Activated CD4-positive, CD25-positive, alpha-beta regulatory T cell treated with anti-CD3 and anti-CD28 coated beads, Interleukin-2, amount 50 U/mL, for 72 hours (primary cell): ENCODE measurements at regions not wholly inside any gene's neighbourhood (a gene's known extent, or its start where the extent isn't known, plus 50 kb on each side); places are given as distances from the start of the nearest gene placed in this dataset.
A peak's percentile ranks its signal among the peaks of the same experiment; 100 is the strongest.
"Not testable (repeated sequence)": the region's sequence is repeated elsewhere in the genome, so short reads cannot be mapped to it uniquely, and the experiment has no call there.

ENCODE experiments used
- DNase-seq: peaks from one replicate; pipeline ENCODE4 v3.0.0; 2021

DNA sequence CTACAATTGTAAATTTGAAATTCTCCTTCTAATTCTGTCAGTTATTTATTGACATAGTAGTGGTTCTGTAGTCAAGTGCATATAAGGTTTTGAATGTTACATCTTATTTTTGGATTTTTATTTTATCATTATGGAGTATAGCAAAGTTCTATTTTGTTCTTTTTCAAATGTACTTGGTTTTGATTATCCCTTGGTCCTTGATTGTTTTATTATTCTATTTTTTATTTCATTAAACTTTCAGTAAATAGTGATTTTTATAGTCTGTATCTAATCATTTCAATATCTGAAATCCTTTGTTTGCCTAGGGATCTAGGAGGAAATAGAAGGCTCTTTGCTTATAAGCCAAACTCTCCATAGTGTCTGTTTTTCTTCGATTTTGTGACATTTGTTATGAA, 87.8 kb downstream of the HFE start:
- DNase-seq, result no peak

DNA sequence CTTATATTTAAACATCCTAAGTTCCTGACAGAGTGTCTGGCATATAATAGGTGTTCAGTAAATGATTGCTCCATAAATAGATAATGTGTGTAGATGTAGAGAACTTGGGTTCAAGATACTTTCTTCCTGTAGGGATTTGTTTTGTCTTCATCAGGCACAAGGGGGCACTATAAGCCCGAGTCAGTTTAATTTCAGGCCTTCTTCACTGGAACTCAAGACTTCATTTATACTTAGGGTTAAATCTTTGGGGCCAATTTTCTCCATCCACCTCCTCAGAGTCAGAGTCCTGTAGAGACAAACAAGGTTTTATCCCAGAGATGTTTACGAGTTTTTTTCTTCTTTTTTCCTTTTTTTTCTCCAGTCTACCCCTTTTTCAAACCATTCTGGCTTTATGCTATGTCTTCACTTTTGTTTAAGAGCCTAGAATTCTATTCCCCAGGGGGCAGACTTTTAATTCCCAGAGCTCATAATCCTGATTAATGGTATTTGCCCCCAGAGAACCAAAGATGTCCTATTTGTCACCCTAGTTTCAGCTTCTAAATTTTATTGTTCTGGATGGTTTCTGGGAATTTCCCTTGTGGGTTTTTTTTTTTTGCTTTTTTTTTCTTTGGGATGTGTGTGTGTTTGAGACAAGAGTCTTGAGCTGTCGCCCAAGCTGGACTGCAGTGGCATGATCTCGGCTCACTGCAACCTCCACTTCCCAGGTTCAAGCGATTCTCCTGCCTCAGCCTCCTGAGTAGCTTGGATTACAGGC, 88.4 kb downstream of the HFE start:
- DNase-seq, result no peak

DNA sequence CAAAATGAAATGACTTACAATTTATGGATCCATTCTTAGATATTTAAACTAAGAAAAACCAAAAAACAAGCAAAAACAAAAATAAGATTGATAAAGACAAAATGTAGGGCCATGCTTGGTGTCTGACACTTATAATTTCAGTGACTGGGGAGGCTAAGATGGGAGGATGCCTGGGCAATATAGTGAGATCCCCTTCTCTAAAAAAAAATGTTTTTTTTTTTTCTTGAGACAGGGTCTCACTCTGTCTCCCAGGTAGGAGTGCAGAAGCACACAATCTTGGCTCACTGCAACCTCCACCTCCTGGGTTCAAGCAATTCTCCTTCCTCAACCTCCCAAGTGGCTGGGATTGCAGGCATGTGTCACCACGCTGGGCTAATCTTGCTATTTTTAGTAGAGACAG, 92.4 kb downstream of the HFE start:
- no peak for DNase-seq

DNA sequence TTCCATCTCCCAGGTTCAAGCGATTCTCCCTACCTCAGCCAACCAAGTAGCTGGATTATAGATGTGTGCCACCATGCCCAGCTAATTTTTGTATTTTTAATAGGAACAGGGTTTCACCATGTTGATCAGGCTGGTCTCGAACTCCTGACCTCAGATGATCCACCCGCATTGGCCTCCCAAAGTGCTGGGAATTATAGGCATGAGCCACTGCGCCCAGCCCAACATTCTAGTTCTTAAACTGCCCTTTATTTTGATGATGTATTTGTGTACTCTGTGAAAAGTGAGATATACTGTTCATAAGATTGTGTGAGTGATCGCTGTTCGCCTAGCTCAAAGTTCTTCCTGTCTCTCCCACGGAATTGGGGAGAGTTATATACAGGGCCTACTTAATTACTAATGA, 93.1 kb downstream of the HFE start:
- DNase-seq, result no peak

DNA sequence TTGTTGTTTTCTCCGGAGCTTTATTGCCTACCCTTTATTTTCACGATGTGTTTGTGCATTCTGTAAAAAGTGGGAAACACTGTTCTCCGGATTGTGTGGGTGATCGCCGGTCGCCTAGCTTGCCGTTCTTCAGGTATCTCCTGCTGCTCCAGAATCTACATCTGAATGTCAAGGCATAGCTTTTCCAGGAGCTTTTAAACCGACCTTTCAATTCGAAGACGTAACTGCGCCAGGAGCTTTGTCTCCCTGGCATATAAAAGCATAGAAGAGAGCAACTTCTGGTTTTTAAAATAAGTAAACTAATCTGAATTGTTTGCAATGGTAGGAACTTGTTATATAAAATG, 96.0 kb downstream of the HFE start:
- DNase-seq, result no peak

DNA sequence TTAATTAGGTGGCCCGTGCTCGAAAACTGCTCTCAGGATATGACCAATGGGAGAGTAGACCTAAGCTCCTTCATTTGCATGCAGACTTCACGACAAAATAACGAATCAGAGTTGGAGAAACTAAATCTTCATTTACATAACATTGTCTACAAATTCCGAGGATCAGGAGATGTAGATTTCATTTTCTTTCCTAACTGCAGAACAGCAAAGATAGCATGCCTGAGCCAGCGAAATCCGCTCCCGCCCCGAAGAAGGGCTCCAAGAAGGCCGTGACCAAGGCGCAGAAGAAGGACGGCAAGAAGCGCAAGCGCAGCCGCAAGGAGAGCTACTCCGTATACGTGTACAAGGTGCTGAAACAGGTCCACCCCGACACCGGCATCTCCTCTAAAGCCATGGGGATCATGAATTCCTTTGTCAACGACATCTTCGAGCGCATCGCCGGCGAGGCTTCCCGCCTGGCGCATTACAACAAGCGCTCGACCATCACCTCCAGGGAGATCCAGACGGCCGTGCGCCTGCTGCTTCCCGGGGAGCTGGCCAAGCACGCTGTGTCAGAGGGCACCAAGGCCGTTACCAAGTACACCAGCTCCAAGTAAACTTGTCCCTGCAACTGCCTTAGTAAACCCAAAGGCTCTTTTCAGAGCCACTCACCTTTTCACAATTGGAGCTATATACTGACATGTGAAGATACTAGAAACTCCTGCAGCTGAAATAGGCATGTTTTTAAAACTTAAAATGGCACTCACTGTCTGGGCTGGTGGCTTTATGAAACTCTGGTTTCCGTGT, 96.5 kb downstream of the HFE start:
- DNase-seq, result peak; percentile 69

DNA sequence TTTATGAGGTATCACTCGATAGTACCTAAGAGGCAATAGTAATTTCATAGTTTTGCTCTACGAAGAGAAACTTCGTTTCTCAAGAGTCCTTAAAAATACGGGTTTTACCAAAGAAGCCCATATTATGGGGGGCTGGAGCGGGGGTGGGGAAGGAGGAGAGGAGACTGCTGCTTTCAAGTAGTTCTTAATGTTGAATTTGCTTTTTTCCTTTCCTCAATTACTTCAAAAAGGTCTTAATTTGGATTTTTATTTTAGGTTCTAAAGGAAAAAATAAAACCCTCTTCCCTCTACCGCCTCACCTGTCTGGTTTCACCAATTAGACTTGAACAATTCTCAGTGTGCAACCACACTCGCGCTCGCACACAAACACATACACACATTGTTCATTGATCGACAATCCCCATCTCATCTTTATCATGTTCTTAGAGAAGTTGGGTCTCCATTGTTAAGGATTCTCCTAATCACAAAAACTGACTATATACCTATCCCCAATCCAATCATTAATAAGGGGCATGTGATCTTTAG, 97.2 kb downstream of the HFE start:
- DNase-seq, result no peak

DNA sequence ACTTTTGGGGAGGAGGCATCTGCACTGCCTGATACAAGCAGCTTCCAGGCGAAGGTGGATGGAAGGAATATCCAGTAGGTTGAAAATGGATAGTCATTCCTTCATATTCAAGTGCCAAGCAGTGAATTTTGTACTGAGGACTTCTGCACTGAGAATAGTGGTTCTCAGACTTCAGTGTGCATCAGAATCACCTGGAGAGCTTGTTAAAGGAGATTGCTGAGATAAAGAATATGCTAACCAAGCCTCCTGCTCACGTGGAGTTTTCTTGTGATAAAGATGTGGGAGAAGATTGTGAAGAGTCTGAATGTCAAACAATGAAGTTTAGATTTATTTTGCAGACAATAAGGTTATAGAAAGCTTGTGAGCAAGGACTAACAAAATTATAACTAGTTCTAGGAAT, 97.8 kb downstream of the HFE start:
- no peak for DNase-seq

DNA sequence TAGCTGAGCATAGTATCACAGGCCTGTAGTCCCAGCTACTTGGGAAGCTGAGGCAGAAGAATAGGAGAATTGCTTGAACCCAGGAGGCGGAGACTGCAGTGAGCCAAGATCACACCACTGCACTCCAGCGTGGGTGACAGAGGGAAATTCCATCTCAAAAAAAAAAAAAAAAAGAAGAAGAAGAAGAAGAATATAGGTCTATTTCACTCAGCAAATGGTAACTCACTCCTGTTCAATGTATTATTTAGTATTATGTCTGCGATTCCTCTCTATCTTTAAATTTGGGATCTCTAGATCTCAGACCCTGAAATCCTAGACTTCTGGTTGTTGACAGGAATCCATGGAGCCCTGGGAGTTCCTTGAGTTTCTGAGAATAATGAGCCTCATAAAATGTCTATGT, 98.6 kb downstream of the HFE start:
- DNase-seq, result no peak

DNA sequence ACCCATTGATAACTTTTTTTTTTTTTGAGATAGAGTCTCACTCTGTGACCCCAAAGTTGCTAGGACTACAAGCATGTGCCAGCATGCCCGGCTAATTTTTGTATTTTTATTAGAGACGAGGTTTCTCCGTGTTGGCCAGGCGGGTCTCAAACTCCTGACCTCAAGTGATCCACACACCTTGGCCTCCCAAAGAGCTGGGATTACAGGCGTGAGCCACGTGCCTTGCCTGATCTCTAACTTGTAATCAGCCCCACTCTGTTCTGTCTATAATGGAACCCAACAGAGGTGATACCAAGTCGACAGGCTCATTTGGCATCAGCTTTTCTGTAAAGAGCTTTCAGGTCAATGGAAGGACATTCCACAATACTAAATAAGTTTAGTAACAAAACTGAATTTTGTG, 99.4 kb downstream of the HFE start:
- DNase-seq, result no peak

DNA sequence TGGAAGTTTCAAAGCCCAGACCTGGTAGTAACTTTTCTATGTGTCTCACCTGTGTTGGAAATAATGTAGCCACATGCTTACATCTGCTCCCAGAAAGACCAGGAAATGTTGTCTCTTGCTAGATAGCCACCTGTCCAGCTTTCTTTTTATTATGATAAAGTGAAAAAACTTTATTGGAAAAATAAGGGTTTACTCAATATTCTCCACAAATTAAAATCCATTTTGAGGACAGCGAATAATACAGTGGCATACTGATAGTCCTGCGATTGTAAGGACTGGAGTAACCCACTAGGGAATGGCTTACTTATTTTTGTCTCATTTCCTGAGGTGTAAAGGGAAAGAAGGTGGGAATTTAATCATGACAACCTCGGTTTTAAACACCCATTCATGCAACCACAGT, 100.1 kb downstream of the HFE start:
- no peak for DNase-seq

DNA sequence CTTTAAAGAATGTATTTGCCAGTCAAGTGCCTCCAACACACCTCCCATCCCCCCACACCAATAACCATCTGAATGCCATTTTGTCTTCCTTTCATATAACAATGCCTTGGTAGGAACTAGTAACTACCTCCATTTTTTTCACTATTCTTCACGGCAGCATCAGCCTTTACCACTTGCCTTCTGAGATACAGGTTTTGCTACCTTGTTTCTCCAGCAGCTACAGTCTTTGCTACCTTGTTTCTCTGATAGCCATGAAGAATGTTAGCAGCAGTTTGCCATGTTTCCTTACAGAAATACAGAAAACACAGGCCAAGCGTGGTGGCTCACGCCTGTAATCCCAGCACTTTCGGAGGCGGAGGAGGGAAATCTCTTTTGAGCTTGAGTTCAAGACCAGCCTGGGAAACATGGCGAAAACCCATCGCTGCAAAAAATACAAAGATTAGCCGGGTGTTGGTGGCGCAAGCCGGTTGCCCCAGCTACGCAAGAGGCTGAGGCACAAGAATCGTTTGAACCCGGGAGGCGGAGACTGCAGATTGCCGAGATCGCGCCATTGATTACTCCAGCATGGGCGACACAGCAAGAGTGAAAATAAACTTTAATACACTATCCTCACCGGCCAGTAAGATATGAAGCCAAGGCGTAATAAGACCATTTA, 100.9 kb downstream of the HFE start:
- DNase-seq, result peak; percentile 57

DNA sequence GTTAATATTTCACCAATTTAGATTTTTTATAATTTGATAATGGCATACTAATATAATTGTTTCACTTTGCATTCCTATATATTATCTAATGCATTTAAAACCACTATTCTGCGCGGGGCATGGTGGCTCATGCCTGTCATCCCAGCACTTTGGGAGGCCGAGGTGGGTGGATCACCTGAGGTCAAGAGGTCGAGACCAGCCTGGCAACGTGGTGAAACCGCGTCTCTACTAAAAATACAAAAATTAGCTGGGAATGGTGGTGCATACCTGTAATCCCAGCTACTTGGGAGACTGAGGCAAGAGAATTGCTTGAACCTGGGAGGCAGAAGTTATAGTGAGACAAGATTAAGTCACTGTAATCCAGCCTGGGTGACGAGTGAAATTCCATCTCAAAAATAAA, 104.3 kb downstream of the HFE start:
- DNase-seq, result not testable (repeated sequence)

DNA sequence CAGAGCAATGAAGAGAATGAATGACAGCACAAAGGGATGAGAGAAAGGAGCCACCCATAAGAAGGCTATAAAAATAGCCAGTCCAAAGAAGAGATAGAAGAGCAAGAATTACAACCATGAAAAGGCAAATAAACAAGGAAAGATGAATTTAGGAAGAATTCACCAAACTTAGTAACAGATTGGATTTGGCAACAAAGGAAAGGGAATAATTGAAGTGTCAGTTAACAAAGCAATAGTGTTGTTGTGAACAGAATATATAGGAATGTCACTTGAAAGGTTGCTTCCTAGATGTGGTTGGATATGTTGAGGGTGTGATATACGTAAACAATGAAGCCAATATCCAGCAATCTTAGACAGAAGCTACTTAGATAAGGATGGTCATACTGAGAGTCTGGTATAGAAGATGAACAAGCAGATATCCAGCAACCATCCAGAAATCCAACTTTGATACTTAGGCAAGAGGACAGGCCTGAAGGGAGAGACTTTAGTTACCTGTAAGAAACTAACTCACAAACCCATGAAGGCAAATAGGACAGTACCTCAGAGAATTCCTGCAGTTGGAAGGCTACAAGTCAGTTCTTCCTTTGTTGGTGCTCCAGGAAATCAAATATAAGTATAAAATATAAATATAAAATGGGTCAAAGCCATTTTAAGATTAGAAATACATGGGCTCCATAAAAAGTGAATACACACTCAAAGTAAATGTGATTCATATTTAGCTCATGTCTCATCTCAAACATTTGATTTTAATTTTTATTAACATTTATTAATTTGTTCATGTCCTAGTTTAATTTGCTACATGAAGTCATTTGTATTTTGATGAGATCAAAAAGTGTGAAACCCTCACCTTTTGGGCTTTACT, 106.5 kb downstream of the HFE start:
- no peak for DNase-seq

DNA sequence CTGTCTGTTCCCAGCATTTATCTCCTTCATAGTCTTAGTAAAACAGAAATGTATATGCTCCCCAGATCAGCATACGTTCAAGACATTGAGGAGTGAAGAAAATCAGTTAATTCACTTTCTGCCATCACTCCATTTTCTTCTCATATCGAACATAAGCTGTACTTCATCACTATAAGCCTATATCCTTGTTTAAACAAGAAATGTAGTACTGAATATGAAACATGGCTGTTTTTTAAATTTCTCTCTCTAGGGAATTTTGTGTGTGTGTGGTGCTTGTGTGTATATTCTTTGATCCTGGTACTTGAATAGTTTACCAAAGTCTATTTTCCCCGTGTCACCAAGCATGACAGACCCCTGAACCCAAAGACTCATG, 107.1 kb downstream of the HFE start:
- no peak for DNase-seq

DNA sequence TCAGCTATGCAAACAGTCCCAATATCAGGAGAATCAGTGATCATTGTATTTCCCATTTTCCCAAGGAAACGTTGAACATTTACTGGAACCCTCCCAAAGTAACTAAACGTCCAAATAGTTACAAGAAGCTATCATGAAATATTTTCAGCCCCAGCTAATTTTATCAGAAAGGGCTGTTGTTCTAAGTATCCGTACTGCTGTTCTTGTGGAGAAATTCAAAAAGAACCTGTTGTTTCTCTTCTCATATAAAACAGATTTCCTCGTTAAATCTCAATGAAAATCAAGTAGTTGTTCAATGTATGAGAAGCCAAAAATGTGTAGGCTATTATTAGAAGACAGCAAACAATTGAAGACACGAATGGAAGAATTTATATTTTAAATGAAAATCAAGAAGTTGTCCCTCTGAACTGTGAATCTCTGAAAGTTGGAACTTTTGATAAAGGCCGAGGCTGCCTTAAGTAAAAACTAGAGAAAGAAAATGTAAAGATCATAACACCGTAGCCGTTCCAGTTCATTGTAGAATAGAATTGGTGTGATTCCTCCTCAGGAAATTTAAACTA, 107.7 kb downstream of the HFE start:
- DNase-seq, result no peak

DNA sequence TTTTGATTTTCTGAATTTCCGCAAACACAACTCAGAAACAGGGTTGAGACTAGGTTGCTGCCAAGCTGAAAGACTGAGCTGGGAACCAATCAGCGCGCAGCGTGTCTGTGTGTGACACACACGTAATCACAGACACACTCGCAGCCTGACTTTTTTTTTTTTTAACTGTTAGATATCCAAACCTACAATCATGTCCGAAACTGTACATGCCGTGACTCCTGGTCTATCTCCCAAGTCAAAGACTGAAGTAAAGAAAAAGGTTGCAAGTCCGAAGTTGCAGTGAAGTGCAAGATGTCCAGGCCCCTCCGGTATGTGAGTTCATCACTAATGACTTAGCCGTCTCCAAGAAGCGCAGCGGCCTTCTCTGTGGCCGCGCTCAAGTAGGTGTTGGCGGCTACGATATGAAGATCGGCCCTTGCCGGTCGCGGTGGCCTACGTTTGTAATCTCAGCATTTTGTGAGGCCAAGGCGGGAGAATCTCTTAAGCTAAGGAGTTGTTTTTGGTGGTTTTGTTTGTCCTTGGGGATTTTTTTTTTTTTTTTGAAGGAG, 108.2 kb downstream of the HFE start:
- DNase-seq, result peak; percentile 71

DNA sequence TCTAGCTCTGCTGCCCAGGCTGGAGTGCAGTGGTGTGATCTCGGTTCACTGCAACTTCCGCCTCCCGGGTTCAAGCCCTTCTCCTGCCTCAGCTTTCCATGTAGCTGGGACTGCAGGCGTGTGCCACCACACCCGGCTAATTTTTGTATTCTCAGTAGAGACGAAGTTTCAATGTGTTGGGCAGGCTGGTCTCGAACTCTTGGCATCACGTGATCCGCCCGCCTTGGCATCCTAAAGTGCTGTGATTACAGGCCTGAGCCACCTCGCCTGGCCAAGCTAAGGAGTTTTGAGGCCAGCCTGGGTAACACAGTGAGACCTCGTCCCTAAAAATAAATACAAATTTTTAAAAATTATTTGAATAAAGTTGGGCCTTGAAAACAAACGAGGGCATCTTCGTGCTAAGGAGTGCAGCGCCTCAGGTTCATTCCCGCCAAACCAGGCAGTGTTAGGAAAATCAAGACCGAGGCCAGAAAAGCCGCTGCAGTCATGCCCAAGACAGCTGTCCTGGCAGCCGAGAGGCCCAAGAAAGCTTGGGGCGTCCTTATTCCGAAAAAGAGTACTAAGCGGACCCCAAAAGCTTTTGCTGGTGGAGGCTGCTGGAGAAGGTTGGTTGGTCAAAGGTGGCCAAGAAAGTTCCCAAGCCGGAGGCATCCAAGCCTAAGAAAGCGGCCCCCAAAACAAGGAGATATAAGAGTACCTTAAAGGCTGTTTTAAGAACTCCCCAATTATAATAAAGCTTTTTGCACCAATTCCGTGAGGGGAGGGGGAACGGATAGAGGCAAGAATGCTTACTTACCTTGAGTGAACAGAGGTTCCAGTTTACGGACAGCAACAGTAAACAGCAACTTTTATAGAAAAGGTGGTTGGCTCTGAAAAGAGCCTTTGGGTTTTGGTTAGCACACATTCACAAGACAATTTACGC, 109.0 kb downstream of the HFE start:
- DNase-seq, result peak; percentile 58

DNA sequence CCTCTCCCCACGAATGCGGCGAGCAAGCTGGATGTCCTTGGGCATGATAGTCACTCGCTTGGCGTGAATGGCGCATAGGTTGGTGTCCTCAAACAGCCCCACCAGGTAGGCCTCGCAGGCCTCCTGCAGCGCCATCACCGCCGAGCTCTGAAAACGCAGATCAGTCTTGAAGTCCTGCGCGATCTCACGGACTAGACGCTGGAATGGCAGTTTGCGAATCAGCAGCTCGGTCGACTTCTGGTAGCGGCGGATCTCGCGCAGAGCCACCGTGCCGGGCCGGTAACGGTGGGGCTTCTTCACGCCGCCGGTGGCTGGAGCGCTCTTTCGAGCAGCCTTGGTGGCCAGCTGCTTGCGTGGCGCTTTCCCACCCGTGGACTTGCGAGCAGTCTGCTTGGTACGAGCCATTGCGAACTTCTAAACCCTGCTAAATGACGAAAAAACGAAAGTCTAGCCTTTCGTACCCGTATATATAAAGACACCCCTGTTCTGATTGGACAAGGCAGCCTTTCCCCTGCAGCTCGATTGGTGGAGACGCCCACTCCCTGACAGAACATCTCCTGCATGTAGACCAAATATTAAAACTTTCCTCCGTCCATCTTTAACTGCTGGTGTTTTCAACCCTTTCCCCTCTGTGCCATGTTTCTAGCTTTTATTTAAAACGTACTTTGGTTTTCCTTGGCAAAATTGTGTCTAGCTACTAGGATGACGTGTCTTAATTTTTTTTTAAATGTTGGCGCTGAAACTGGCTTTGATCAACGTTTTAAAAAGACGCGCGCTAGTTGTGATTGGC, 109.8 kb downstream of the HFE start:
- peak; percentile 74 for DNase-seq

DNA sequence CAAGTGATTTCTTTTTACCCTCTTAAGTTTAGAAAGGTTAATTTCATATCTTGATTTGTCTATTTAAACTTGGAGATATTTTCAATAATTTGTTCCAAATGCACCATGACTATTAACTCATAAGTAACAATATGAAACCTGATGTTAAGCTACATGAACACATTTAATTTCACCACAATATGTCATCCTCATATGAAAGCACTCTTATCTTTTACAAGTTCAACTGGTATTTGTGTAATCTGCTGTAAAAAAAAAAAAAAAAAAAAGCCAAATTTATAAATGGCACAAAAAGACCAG, 110.4 kb downstream of the HFE start:
- DNase-seq, result no peak
